ENCODE measurements at regions not wholly inside any gene's neighbourhood (a gene's known extent, or its start where the extent isn't known, plus 50 kb on each side); places are given as distances from the start of the nearest gene placed in this dataset.
"Not testable (repeated sequence)": the region's sequence is repeated elsewhere in the genome, so short reads cannot be mapped to it uniquely, and the experiment has no call there.

DNA sequence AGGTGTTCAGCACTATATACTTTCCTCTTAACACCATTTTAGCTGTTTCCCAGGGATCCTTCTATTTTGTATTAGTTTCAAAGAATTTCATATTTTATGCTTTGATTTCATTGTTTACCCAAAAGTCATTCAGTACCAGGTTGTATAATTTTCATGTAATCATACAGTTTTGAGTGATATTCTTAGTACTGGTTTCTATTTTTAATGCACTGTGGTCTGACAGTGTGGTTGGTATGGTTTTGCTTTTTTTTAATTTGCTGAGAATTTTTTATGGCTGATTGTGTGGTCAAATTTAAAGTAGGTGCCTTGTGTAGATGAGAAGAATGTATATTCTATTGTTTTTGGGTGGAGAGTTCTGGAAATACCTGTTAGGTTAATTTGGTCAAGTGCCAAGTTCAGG lies 323.4 kb upstream of the EPHA6 start:
- DNase-seq, result no peak

DNA sequence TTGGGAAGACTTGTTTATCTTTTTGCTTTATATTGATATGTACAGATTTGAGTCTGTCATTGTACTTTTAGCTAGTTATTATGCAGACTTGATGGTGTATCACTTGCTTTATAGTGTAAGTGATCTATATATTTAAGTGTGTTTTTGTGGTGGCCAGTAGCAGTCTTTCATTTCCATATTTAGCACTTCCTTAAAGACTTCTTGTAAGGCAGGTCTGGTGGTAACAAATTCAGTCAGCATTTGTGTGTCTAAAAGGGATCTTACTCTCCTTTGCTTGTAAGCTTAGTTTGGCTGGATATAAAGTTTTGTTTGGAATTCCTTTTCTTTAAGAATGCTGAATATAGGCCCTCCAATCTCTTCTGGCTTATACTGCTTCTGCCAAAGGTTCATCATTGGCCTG lies 322.5 kb upstream of the EPHA6 start:
- no peak for DNase-seq

DNA sequence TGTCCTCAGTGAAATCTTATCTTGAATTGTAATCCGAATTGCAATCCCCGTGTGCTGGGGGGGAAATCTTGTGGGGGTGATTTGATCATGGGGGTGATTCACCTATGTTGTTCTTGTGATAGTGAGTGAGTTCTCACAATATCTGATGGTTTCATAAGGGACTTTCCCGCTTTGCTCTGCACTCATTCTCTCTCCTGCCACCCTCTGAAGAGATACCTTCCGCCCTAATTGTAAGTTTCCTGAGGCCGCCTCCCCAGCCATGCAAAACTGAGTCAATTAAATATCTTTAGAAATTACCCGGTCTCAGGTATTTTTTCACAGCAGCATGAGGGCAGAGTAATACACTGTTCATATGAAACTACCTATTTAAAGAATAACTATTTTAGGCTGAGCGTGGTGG lies 304.1 kb upstream of the EPHA6 start:
- DNase-seq, result no peak

DNA sequence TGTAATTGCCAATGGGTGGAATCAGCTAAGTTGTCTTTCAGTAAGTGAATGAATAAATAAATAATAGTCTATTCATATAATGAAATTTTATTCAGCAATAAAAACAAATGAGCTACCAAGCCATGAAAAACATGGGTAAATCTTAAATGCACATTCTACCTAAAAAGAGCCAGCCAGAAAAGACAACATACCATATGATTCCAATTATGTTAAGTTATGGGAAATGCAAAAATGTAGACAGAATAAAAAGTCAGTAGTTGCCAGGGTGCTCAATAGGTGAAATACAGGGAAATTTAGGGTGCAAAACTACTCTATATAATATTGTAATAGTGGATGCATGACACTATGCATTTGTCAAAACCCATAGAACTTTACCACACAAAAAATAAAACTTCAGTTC lies 277.2 kb upstream of the EPHA6 start:
- DNase-seq, result no peak

- DNase-seq, result no peak
These were observed 276.2 kb upstream of the EPHA6 start for GRCh38 chr3:96538186-96538585.

- no peak for DNase-seq
These were observed 266.3 kb upstream of the EPHA6 start for GRCh38 chr3:96548073-96548472.

DNA sequence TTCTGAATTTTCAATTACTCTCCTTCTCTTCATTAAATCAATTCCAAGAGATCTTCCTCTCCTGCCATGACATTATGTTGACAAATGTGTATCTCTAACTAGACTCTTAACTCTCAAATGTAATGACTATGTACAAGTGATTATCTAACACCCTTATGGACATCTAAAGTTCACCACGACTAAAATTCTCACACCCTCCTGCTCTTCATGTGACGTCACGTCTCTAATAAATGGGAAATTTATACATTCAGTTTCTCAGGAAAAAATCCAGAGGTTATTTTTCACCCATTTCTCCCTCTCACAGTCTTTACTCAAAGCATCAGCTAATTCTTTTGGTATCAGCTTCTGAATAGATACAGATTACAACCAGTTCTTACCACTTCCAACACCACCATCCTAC lies 237.5 kb upstream of the EPHA6 start:
- DNase-seq, result no peak

DNA sequence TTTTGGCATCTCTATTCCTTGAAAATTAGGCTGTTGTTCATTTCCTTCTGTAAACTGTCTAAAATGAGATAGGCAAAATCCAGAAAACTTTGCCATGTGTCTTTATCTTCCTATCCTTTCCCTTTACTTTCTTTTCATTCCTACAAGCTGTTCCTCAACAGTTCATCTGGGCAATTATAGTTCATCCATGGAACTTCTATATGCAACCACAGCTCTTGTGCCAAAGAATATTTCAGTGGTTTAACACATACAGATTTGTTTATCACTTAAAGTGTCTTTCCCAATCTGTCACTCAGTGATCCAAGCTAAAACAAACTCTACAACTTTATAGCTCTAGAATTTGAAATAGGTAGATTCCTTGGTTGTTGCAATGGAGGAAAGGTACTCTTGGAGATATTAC lies 230.3 kb upstream of the EPHA6 start:
- DNase-seq, result no peak

GRCh38 chr3:96606865-96607264 lies 207.5 kb upstream of the EPHA6 start:
- not testable (repeated sequence) for DNase-seq

- no peak for DNase-seq
These were observed 194.9 kb upstream of the EPHA6 start for GRCh38 chr3:96619475-96619874.

- no peak for DNase-seq
These were observed 191.5 kb upstream of the EPHA6 start for GRCh38 chr3:96622878-96623277.

- no peak for DNase-seq
These were observed 183.3 kb upstream of the EPHA6 start for GRCh38 chr3:96631050-96631449.

DNA sequence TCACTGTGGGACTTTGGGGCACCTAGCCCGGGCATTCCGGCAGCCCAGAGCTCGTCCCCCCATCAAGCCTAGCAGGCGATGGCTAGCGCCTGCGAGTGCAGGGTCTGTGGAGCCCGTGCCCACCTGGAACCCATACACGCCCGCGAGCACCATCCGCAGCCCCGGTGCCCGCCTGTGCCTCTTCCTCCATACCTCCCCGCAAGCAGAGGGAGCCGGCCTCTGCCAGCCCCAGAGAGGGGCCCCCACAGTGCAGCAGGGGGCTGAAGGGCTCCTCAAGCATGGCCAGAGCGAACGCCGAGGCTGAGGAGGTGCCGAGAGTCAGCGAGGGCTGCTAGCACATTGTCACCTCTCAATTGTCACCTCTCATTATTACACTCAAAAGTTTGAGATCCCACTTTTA lies 167.8 kb upstream of the EPHA6 start:
- no peak for DNase-seq

DNA sequence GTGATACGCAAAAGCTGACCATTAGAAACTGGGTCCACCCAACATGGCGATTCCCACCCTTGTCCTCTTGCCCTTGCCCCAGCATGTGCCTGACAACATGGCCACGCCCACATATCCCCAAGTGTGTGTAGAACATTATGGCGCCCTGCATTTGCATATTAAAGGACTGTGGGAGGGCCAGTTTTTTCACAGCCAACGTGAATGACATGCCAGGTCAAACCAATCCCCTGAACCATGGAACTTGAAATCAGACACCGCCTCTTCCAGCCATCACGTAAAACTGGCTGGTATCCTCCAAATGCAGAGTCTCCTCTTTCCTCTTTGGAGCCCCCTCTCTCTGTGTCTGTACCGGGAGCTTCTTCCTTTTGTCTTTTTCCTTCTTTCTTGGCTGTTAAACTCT lies 156.7 kb upstream of the EPHA6 start:
- no peak for DNase-seq

DNA sequence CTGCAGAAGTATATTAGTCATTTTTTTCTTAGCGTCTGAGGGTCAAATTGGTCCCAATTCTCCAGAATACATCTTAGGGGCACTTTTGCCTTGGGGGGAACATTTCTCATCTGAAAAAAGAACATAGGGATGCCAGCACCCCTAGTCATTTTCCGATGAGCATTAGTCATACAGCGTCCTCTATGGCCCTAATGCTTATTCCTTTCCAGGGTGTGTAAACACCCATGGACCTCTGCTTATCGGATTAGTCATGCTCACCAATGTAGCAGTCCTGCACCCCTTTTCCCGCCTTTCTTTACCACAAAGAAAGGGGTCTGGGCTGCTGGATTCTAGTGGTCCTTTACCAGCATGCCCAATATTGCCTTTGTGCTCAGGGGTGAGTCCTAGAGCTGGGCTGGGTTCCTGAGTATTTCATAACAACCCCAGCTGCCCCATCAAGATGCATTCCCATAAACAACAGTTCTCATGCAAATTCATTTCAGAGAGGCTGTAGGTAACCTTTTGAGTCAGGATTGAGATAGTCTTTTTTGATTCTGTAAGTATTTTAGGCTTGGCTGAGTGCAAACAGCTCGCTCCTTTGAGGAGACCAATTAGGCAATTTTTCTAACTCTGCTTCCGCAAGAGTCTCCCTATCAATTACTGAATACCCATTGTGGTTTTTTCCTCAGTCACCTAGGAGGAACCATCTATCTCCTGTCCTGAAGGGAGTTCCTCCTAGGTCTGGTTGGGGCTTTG lies 142.4 kb upstream of the EPHA6 start:
- DNase-seq, result not testable (repeated sequence)

GRCh38 chr3:96677156-96677555 lies 137.2 kb upstream of the EPHA6 start:
- no peak for DNase-seq

DNA sequence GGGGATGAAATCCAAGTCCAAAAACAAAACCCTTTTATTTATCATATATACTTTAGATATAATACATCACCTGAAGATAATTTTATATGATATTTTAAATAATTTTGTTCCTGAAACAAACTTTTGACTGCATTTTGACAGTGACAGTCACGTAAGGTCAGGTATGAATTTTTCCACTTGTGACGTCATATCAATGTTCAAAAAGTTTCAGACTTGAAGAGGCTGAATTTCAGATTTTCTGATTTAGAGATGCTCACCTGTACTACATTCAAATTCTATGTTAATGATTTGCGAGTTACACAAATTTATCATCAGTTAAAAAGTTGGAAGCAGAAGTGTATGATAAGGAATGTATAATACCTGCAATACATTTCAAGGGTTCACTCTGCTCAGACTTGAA lies 136.1 kb upstream of the EPHA6 start:
- DNase-seq, result no peak

GRCh38 chr3:96700322-96701315 lies 113.8 kb upstream of the EPHA6 start:
- no peak for DNase-seq

DNA sequence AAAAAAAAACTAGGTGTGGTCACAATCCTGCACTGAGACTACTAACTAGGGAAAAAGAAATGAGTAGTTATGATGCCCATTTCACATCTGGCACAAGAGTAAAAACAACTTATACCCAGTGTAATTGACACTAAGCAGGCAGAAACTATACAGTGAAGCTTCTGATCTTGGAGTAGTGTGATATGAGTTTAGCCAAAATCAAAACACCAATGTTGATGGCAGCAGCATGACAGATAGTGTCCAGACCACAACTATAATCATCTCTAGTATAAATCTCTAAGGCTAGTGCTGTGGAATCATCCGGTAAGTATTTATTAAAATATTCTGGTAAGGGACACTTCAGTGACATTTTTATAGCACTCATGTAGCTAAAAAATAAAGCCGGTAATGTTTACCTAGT lies 108.5 kb upstream of the EPHA6 start:
- DNase-seq, result no peak

DNA sequence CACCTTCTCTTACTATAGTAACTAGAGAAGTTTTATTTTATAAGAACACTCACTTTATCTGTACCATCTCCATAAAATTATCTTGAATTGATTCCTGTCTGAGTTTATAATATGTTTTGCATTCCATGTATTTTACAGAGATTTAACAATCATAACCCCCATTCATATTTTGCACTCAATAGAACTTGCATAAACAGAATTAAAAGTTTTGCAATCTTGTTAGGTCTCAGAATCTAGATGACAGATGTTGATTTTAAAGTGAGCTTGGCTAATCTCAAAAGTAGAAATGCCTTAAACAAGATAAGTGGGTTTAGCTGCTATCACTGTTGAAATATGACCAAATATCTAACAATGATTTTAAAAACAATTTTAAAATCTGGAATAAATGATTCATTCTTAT lies 107.9 kb upstream of the EPHA6 start:
- DNase-seq, result no peak

- DNase-seq, result no peak
These were observed 102.6 kb upstream of the EPHA6 start for GRCh38 chr3:96711816-96712215.

GRCh38 chr3:96712792-96713191 lies 101.6 kb upstream of the EPHA6 start:
- no peak for DNase-seq

DNA sequence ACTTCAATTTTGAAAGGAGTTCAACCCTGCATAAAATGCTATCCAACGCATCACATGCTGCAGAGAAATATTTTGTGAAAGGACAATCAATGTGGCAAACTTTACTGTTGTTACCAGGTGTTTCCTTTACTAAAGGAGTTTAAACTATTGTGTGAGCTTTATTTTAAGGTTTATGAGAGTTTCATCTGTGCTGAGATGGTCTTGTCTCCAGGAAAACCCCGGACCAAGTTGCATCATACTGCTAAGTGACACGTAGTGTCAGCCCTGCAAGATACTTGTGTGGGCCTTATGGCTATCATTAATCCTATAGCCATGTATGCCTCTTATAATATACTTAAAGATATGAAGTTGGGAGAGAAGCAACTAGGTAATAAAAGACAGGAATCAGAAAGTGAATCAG lies 94.5 kb upstream of the EPHA6 start:
- no peak for DNase-seq

GRCh38 chr3:96731031-96731430 lies 83.4 kb upstream of the EPHA6 start:
- no peak for DNase-seq

All from SW 1271 (cell line).